GM12873 (cell line): ENCODE measurements at regions not wholly inside any gene's neighbourhood (a gene's known extent, or its start where the extent isn't known, plus 50 kb on each side); places are given as distances from the start of the nearest gene placed in this dataset.

Experiments used
- TF ChIP-seq, protein P1 (sequence below): IDR thresholded peaks from 2 replicates; pipeline ENCODE4 v1.5.1; 2012; ENCODE audit warnings: low read depth, mild to moderate bottlenecking, moderate library complexity, low read length, control low read depth; ENCODE audit not compliant: insufficient read depth; ENCODE audit errors: missing control alignments

DNA sequence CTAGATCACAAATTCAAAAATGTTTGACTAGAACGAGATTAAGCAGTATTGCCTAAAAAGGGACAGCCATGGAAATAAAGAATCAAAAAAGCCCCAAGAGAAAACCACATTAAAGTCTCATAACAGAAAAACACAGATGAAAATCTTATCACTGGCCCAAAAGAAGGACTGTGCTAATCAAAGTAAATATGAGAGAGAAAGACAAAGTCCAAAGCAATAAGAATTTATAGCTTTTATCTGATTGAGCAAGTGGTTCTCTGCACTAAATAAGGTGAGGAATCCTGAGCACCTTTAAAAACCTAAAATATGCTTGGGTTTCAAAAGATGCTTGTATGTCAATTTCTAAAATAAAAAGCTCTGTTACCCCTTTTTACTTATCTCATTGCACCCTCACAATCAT is 409.3 kb downstream of the GASK1B start:
- TF ChIP-seq, protein P1, sequence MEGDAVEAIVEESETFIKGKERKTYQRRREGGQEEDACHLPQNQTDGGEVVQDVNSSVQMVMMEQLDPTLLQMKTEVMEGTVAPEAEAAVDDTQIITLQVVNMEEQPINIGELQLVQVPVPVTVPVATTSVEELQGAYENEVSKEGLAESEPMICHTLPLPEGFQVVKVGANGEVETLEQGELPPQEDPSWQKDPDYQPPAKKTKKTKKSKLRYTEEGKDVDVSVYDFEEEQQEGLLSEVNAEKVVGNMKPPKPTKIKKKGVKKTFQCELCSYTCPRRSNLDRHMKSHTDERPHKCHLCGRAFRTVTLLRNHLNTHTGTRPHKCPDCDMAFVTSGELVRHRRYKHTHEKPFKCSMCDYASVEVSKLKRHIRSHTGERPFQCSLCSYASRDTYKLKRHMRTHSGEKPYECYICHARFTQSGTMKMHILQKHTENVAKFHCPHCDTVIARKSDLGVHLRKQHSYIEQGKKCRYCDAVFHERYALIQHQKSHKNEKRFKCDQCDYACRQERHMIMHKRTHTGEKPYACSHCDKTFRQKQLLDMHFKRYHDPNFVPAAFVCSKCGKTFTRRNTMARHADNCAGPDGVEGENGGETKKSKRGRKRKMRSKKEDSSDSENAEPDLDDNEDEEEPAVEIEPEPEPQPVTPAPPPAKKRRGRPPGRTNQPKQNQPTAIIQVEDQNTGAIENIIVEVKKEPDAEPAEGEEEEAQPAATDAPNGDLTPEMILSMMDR = no peak

DNA sequence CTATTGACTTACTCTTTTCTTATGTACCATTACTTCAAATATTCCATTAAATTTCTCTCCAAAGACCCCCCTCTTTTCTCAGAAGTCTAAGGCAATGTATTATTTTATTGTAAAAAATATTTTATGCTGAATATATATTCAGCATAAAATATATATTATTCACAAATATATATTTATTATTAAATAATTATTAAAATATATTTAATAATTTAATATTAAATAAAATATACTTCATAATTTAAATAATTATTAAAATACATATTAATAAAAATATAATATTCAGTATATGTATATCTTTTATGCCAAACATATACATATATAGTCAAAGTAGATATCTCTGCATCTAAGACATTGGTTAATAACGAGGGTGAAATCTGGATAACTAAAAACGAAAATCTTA is 418.4 kb downstream of the GASK1B start:
- TF ChIP-seq, protein P1 = no peak

- TF ChIP-seq, protein P1 = no peak
Observed at GRCh38 chr4:157751631-157752030, 421.2 kb downstream of the GASK1B start.

DNA sequence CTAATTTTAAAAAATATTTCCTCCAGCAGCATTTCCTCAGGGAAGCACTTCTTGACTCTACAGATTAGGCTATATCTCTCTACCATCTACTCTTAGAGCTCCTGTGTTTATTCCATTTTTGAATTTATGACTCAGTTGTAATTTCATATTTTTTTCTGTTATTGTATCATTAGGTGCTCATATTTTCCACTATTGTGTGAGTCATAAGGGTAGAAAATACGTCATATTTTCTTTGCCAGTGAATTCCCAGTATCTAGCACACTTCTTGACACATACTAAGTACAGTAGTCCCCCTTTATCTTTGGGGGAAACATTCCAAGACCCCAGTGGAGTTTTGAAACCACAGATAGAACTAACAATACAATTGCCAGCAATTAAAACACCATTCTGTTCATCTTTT is 431.2 kb downstream of the GASK1B start:
- TF ChIP-seq, protein P1 = no peak

GRCh38 chr4:157739242-157739641 is 433.6 kb downstream of the GASK1B start:
- TF ChIP-seq, protein P1 = no peak

DNA sequence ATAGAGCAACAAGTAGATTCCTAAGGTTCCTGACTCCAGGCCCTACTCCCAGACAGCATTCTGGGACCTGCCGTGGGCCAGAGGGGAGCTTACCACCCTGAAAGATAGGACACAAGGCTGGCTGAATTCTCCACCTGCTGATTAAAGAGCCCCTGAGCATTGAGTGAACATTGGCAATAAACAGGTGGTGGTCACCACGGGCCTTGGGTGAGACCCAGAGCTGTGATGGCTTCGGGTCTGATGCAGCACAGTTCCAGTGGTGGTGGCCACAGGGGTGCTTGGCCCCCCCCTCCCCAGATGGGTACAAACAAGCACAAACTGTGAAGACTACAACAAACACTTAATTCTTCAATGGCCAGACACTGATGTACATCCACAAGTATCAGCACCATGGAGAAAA is 444.6 kb downstream of the GASK1B start:
- TF ChIP-seq, protein P1 = no peak

DNA sequence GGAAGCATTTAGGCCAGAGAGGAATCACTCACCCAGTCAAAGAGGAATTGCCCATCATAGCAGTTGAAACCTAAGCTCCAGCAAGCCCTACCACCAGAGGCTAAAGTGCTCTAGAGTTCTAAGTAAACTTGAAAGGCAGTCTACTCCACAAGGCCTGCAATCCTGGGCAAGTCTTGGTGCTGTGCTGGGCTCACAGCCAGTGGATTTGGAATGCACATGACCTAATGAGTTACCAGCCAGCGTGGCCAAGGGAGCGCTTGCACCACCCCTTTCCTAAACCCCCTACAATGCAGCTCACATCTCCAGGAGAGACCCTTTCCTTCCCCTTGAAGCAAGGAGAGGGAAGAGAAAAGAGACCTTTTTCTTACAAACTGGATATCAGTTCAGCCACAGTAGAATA is 445.7 kb downstream of the GASK1B start:
- TF ChIP-seq, protein P1 = no peak

DNA sequence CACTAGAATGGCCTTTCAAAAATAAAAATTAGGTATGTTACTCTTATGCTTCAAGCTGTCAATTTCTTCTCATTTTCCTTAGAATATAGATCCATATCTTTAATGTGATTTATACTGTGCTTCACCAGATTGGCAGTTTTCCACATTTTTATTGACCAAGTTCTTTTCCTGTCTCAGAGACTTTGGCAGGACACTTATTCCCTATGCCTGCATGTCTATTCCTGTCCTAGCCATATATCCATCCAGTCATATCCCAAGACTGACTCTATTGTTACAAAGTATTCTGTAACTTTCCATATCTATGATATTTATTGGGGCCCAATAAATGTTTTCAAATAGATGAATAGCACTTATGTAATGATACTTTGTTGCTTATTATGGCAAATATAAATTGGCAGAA is 450.7 kb downstream of the GASK1B start:
- TF ChIP-seq, protein P1 = no peak
